ENCODE measurements at regions not wholly inside any gene's neighbourhood (a gene's known extent, or its start where the extent isn't known, plus 50 kb on each side); places are given as distances from the start of the nearest gene placed in this dataset.
"Not testable (repeated sequence)": the region's sequence is repeated elsewhere in the genome, so short reads cannot be mapped to it uniquely, and the experiment has no call there.

GRCh38 chr9:104195142-104195541 is 101.0 kb downstream of the SMC2 start:
- H3K4me2 ChIP-seq (ENCODE audit: unreplicated experiment); H3K79me2 ChIP-seq (ENCODE audit: insufficient read depth); H3K4me3 ChIP-seq; H4K20me1 ChIP-seq (ENCODE audit: insufficient read depth); H3F3A ChIP-seq (ENCODE audit: insufficient read depth); H3K27me3 ChIP-seq (replicated peaks; ENCODE audit: insufficient read depth); DNase-seq; H2AFZ ChIP-seq; H3K36me3 ChIP-seq (ENCODE audit: low read depth); H3K9ac ChIP-seq; H3K27ac ChIP-seq; H3K9me2 ChIP-seq (ENCODE audit: insufficient read depth); H3K4me1 ChIP-seq (ENCODE audit: insufficient read depth); in situ Hi-C loops (cut with MboI); H3K9me3 ChIP-seq (ENCODE audit: low read depth): not testable (repeated sequence)
- 40 to 42% methylated on average over 5 of the region's 5 CpGs for WGBS, 2 experiments (ENCODE audit: low coverage in 1 of 2, low lambda C conversion rate in 2 of 2, missing lambda C conversion rate in 2 of 2)

GRCh38 chr9:104200456-104200994 is 106.4 kb downstream of the SMC2 start:
- H3K9me2 ChIP-seq (ENCODE audit: insufficient read depth) = no peaks in the 10 kb centered on the region
- no peak overlapping the region for H3K9ac ChIP-seq
- TF ChIP-seq EZH2phosphoT487 (IDR thresholded peaks at IDR 0.05; ENCODE audit: insufficient read depth, low read depth) (no peak), EZH2 (IDR thresholded peaks at IDR 0.05; ENCODE audit: insufficient read depth, poor library complexity, severe bottlenecking) (no peak)
- H3K27ac ChIP-seq = no peak overlapping the region
- no peaks in the 10 kb centered on the region for H3K9me3 ChIP-seq (ENCODE audit: low read depth)
- no peak overlapping the region for H3K4me2 ChIP-seq (ENCODE audit: unreplicated experiment)
- H4K20me1 ChIP-seq (ENCODE audit: insufficient read depth) = no peaks in the 10 kb centered on the region
- H3K79me2 ChIP-seq (ENCODE audit: insufficient read depth) = no peaks in the 10 kb centered on the region
- no peaks in the 10 kb centered on the region for H3K27me3 ChIP-seq (replicated peaks; ENCODE audit: insufficient read depth)
- in situ Hi-C loops (cut with MboI) = no loop called here
- H3F3A ChIP-seq (ENCODE audit: insufficient read depth) = no peaks in the 10 kb centered on the region
- no peak overlapping the region for H2AFZ ChIP-seq
- H3K36me3 ChIP-seq (ENCODE audit: low read depth) = no peaks in the 10 kb centered on the region
- WGBS, 2 experiments (ENCODE audit: low coverage in 1 of 2, low lambda C conversion rate in 2 of 2, missing lambda C conversion rate in 2 of 2) = 63 to 64% methylated on average over 20 to 25 of the region's 28 CpGs
- H3K4me3 ChIP-seq = no peak overlapping the region
- DNase-seq = no peak
- H3K4me1 ChIP-seq (ENCODE audit: insufficient read depth) = no peaks in the 10 kb centered on the region

- Histone ChIP-seq H3K9me3 (ENCODE audit: low read depth) (no peaks in the 10 kb centered on the region), H3F3A (ENCODE audit: insufficient read depth) (no peaks in the 10 kb centered on the region), H3K4me1 (ENCODE audit: insufficient read depth) (no peaks in the 10 kb centered on the region), H3K9me2 (ENCODE audit: insufficient read depth) (no peaks in the 10 kb centered on the region), H4K20me1 (ENCODE audit: insufficient read depth) (no peaks in the 10 kb centered on the region), H3K27ac (no peak overlapping the region), H3K27me3 (replicated peaks; ENCODE audit: insufficient read depth) (no peaks in the 10 kb centered on the region), H3K4me2 (ENCODE audit: unreplicated experiment) (no peak overlapping the region), H3K79me2 (ENCODE audit: insufficient read depth) (no peaks in the 10 kb centered on the region), H3K4me3 (no peak overlapping the region), H3K36me3 (ENCODE audit: low read depth) (no peaks in the 10 kb centered on the region), H3K9ac (no peak overlapping the region), H2AFZ (no peak overlapping the region)
- WGBS, 2 experiments (ENCODE audit: low coverage in 1 of 2, low lambda C conversion rate in 2 of 2, missing lambda C conversion rate in 2 of 2) = 37% methylated on average over 3 of the region's 3 CpGs
- TF ChIP-seq EZH2phosphoT487 (IDR thresholded peaks at IDR 0.05; ENCODE audit: insufficient read depth, low read depth) (no peak), EZH2 (IDR thresholded peaks at IDR 0.05; ENCODE audit: insufficient read depth, poor library complexity, severe bottlenecking) (no peak)
- in situ Hi-C loops (cut with MboI) = no loop called here
- DNase-seq = no peak
These were observed 112.7 kb downstream of the SMC2 start for GRCh38 chr9:104206766-104207165.

GRCh38 chr9:104209387-104209786 is 115.3 kb downstream of the SMC2 start:
- no peak for DNase-seq
- Histone ChIP-seq H3F3A (ENCODE audit: insufficient read depth) (no peaks in the 10 kb centered on the region), H3K27ac (no peak overlapping the region), H3K79me2 (ENCODE audit: insufficient read depth) (no peaks in the 10 kb centered on the region), H4K20me1 (ENCODE audit: insufficient read depth) (no peaks in the 10 kb centered on the region), H3K9me3 (ENCODE audit: low read depth) (no peaks in the 10 kb centered on the region), H3K4me2 (ENCODE audit: unreplicated experiment) (no peak overlapping the region), H3K4me3 (no peak overlapping the region), H3K9me2 (ENCODE audit: insufficient read depth) (no peaks in the 10 kb centered on the region), H3K4me1 (ENCODE audit: insufficient read depth) (no peaks in the 10 kb centered on the region), H2AFZ (no peak overlapping the region), H3K27me3 (replicated peaks; ENCODE audit: insufficient read depth) (no peaks in the 10 kb centered on the region), H3K36me3 (ENCODE audit: low read depth) (no peaks in the 10 kb centered on the region), H3K9ac (no peak overlapping the region)
- WGBS, 2 experiments (ENCODE audit: low coverage in 1 of 2, low lambda C conversion rate in 2 of 2, missing lambda C conversion rate in 2 of 2) = 49% methylated on average over 9 of the region's 9 CpGs
- in situ Hi-C loops (cut with MboI) = no loop called here
- no peak for TF ChIP-seq EZH2 (IDR thresholded peaks at IDR 0.05; ENCODE audit: insufficient read depth, poor library complexity, severe bottlenecking)

GRCh38 chr9:104227108-104227507 is 133.0 kb downstream of the SMC2 start:
- Histone ChIP-seq H3K27ac (no peak overlapping the region), H2AFZ (no peak overlapping the region), H3K27me3 (replicated peaks; ENCODE audit: insufficient read depth) (no peaks in the 10 kb centered on the region), H4K20me1 (ENCODE audit: insufficient read depth) (no peaks in the 10 kb centered on the region), H3K4me3 (no peak overlapping the region), H3K4me1 (ENCODE audit: insufficient read depth) (no peaks in the 10 kb centered on the region), H3K36me3 (ENCODE audit: low read depth) (no peaks in the 10 kb centered on the region), H3K4me2 (ENCODE audit: unreplicated experiment) (no peak overlapping the region), H3F3A (ENCODE audit: insufficient read depth) (no peaks in the 10 kb centered on the region), H3K79me2 (ENCODE audit: insufficient read depth) (no peaks in the 10 kb centered on the region), H3K9me3 (ENCODE audit: low read depth) (no peaks in the 10 kb centered on the region), H3K9ac (no peak overlapping the region), H3K9me2 (ENCODE audit: insufficient read depth) (no peaks in the 10 kb centered on the region)
- no peak for TF ChIP-seq EZH2 (IDR thresholded peaks at IDR 0.05; ENCODE audit: insufficient read depth, poor library complexity, severe bottlenecking)
- no peak for TF ChIP-seq EZH2phosphoT487 (IDR thresholded peaks at IDR 0.05; ENCODE audit: insufficient read depth, low read depth)
- in situ Hi-C loops (cut with MboI) = no loop called here
- WGBS, 2 experiments (ENCODE audit: low coverage in 1 of 2, low lambda C conversion rate in 2 of 2, missing lambda C conversion rate in 2 of 2) = 22 to 40% methylated on average over 1 of the region's 1 CpG
- DNase-seq = no peak
